Endothelial cell of umbilical vein (primary cell): ENCODE measurements at regions not wholly inside any gene's neighbourhood (a gene's known extent, or its start where the extent isn't known, plus 50 kb on each side); places are given as distances from the start of the nearest gene placed in this dataset.
"Not testable (repeated sequence)": the region's sequence is repeated elsewhere in the genome, so short reads cannot be mapped to it uniquely, and the experiment has no call there.

ENCODE experiments used
- BruUV-seq: library from RNA; stranded (reverse); fragments of 400-500 nt; replicated peaks from 2 replicates; lab custom pipeline; 2021; lab: Mats Ljungman, UMichigan
- CTCF ChIA-PET: fragments of 300-600, 350-600 bp; sonication (Branson Sonifier 250); formaldehyde crosslinking; loops from one replicate; lab custom pipeline; 2021; ENCODE audit warnings: antibody characterized with exemption, inconsistent platforms; lab: Charles Lee
- POLR2A ChIA-PET: fragments of 300-600, 350-600 bp; sonication (Branson Sonifier 250); formaldehyde crosslinking; loops from one replicate; lab custom pipeline; 2021; ENCODE audit warnings: antibody characterized with exemption, inconsistent platforms; lab: Charles Lee
- DNase-seq: peaks from one replicate; pipeline ENCODE4 v3.0.0-alpha.2; 2011; ENCODE audit warnings: low read depth, low spot score
- FAIRE-seq: peaks from 2 replicates; lab custom pipeline; 2011; peaks lifted over from hg19 to GRCh38; lab: Jason Lieb, UNC
- H2AFZ ChIP-seq: 2 replicates; pipeline ENCODE4 v1.6.0; 2012; ENCODE audit warnings: low read depth, low read length, control low read depth, inconsistent platforms
- H3K27ac ChIP-seq: 2 replicates; pipeline ENCODE4 v1.5.1; 2011; ENCODE audit warnings: low read depth, mild to moderate bottlenecking, control low read depth, low read length, moderate library complexity; ENCODE audit not compliant: insufficient read depth
- H3K27me3 ChIP-seq, 2 experiments: 2 replicates each; pipeline versions ENCODE4 v1.6.0 to v1.6.1; 2011; ENCODE audit warnings: low read length in 2 of 2, mixed read lengths in 1 of 2; ENCODE audit not compliant: control insufficient read depth in 2 of 2, insufficient read depth in 2 of 2
- H3K36me3 ChIP-seq, 2 experiments: 2 replicates in 1 of 2; 3 replicates in 1 of 2; pipeline ENCODE4 v1.5.1; 2011; ENCODE audit warnings: low read length in 2 of 2, mild to moderate bottlenecking in 1 of 2, moderate library complexity in 1 of 2; ENCODE audit not compliant: control insufficient read depth in 2 of 2, insufficient read depth in 2 of 2; ENCODE audit errors: extremely low read depth in 1 of 2
- H3K4me1 ChIP-seq: 3 replicates; pipeline ENCODE4 v1.5.1; 2011; ENCODE audit warnings: mild to moderate bottlenecking, low read length; ENCODE audit not compliant: control insufficient read depth, insufficient read depth; ENCODE audit errors: extremely low read depth
- H3K4me2 ChIP-seq: 2 replicates; pipeline ENCODE4 v1.6.1; 2011; ENCODE audit warnings: low read length, control low read depth, mixed read lengths; ENCODE audit not compliant: insufficient read depth
- H3K4me3 ChIP-seq, 3 experiments: fragments of 200-600 bp in 1 of 3; sonication (generic), shearing (Covaris generic) in 1 of 3; replicated peaks in 1 of 3; 2 replicates each; pipeline ENCODE4 v1.5.1; 2011 to 2016; ENCODE audit warnings: control low read depth in 3 of 3, low read length in 3 of 3, mild to moderate bottlenecking in 2 of 3, inconsistent platforms in 1 of 3, low read depth in 1 of 3, moderate library complexity in 1 of 3; ENCODE audit not compliant: insufficient read depth in 1 of 3
- H3K79me2 ChIP-seq: 2 replicates; pipeline ENCODE4 v1.6.0; 2012; ENCODE audit warnings: low read length, inconsistent platforms; ENCODE audit not compliant: control insufficient read depth, insufficient read depth
- H3K9ac ChIP-seq: replicated peaks from 2 replicates; pipeline ENCODE3; 2011; ENCODE audit warnings: low read length, control low read depth; ENCODE audit not compliant: insufficient read depth; ENCODE audit errors: extremely low read depth
- H3K9me1 ChIP-seq: replicated peaks from 3 replicates; pipeline ENCODE4 v1.6.0; 2011; ENCODE audit warnings: mild to moderate bottlenecking, low read length; ENCODE audit not compliant: control insufficient read depth, insufficient read depth; ENCODE audit errors: extremely low read depth
- H3K9me3 ChIP-seq: replicated peaks from 2 replicates; pipeline ENCODE4 v1.5.1; 2012; ENCODE audit warnings: low read length, inconsistent platforms; ENCODE audit not compliant: control insufficient read depth, insufficient read depth
- H4K20me1 ChIP-seq: replicated peaks from 2 replicates; pipeline ENCODE3; 2011; ENCODE audit warnings: mild to moderate bottlenecking, low read length; ENCODE audit not compliant: control insufficient read depth, insufficient read depth; ENCODE audit errors: extremely low read depth
- FOS ChIP-seq: IDR thresholded peaks from 2 replicates; pipeline ENCODE4 v1.6.1; 2011; ENCODE audit warnings: mild to moderate bottlenecking, low read length, moderate library complexity, borderline replicate concordance; ENCODE audit not compliant: insufficient read depth
- GATA2 ChIP-seq: IDR thresholded peaks from 2 replicates; pipeline ENCODE4 v1.7.0; 2011; ENCODE audit warnings: low read depth, mild to moderate bottlenecking, moderate library complexity, mixed read lengths, low read length; ENCODE audit not compliant: insufficient read length, insufficient read depth
- MAX ChIP-seq: IDR thresholded peaks from 2 replicates; pipeline ENCODE4 v1.6.1; 2011; ENCODE audit not compliant: insufficient read depth, insufficient read length
- dilution Hi-C: fragments of 300-500 bp; cut with MboI; formaldehyde crosslinking; loops from one replicate; pipeline ENCODE4 v1.15.0; 2019; ENCODE audit warnings: low sequenced_read_pairs; ENCODE audit not compliant: extremely low pct_ligation_motif_present
- intact Hi-C: fragments of 100-400 bp; cut with micrococcal nuclease; formaldehyde crosslinking; loops from one replicate; pipeline ENCODE4 v1.10.0; 2022

- intact Hi-C loops, DNase-seq, CTCF ChIA-PET, H3K4me2 ChIP-seq, H3K9ac ChIP-seq, BruUV-seq, H3K36me3 ChIP-seq, H3K4me3 ChIP-seq, H2AFZ ChIP-seq, H3K9me3 ChIP-seq, H3K27me3 ChIP-seq, FAIRE-seq, H3K9me1 ChIP-seq, H4K20me1 ChIP-seq, H3K4me1 ChIP-seq, POLR2A ChIA-PET, H3K79me2 ChIP-seq, dilution Hi-C loops, H3K27ac ChIP-seq: not testable (repeated sequence)
Observed at GRCh38 chr14:80018476-80018875, 192.8 kb downstream of the DIO2 start.

- intact Hi-C loops (no loop called here), dilution Hi-C loops (no loop called here)
- peaks cover 3% of the 10 kb centered on the region for H3K9me3 ChIP-seq
- TF ChIP-seq FOS (no peak), MAX (no peak), GATA2 (no peak)
- no peaks in the 10 kb centered on the region for H3K27me3 ChIP-seq
- CTCF ChIA-PET, result no interaction called here
- no peaks in the 10 kb centered on the region for H3K36me3 ChIP-seq
- no peak overlapping the region for H3K27ac ChIP-seq
- no peaks in the 10 kb centered on the region for H4K20me1 ChIP-seq
- POLR2A ChIA-PET, result no interaction called here
- H3K9ac ChIP-seq, result no peak overlapping the region
- no peaks in the 10 kb centered on the region for H3K79me2 ChIP-seq
- H3K4me3 ChIP-seq, result no peak overlapping the region
- H3K4me1 ChIP-seq, result no peaks in the 10 kb centered on the region
- DNase-seq, result no peak
- no peak overlapping the region for H3K4me2 ChIP-seq
- FAIRE-seq, result no peak
- no peak overlapping the region for H2AFZ ChIP-seq
- BruUV-seq, result no TSS peak
- H3K9me1 ChIP-seq, result no peaks in the 10 kb centered on the region
Observed at GRCh38 chr14:80017795-80018194, 193.5 kb downstream of the DIO2 start.

GRCh38 chr14:80010245-80010644 lies 201.1 kb downstream of the DIO2 start:
- H3K9ac ChIP-seq, BruUV-seq, POLR2A ChIA-PET, H3K4me2 ChIP-seq, H2AFZ ChIP-seq, intact Hi-C loops, FAIRE-seq, H3K27me3 ChIP-seq, H3K27ac ChIP-seq, H3K9me3 ChIP-seq, H3K36me3 ChIP-seq, H3K4me1 ChIP-seq, H3K9me1 ChIP-seq, H3K79me2 ChIP-seq, dilution Hi-C loops, CTCF ChIA-PET, H3K4me3 ChIP-seq, DNase-seq, H4K20me1 ChIP-seq: not testable (repeated sequence)
